ENCODE measurements at regions not wholly inside any gene's neighbourhood (a gene's known extent, or its start where the extent isn't known, plus 50 kb on each side); places are given as distances from the start of the nearest gene placed in this dataset.

- TF ChIP-seq CTCF (IDR thresholded peaks at IDR 0.05; ENCODE audit: low read depth, low read length) = peak; percentile 34; the same call in 1 of the 2 replicates
- no peak for TF ChIP-seq EZH2phosphoT487 (IDR thresholded peaks at IDR 0.05; ENCODE audit: low read depth)
Observed at GRCh38 chr1:178614286-178614685, 101.4 kb downstream of the TEX35 start.
